ENCODE measurements at regions not wholly inside any gene's neighbourhood (a gene's known extent, or its start where the extent isn't known, plus 50 kb on each side); places are given as distances from the start of the nearest gene placed in this dataset.

DNA sequence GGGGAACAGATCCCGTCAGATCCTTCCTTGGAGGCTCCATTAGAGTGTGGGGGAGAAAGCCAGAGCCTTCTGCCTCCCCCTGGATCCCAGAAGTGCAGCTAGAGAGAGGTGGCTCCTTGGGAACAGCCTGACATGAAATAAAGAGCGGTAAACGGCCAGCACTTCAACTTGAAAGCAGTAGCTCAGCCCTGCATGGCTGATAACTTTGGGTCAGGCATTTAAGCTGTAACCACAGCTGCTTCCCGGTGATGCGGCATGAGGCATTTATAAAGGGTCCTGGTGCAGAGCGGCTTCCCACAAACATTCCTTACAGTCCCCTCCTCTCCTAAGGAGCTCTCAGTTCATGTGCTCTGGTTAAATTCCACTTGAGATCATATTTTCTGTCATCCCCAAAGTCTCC, 960.3 kb downstream of the VRK1 start:
- no peaks in the 10 kb centered on the region for H3K27me3 ChIP-seq (ENCODE audit: insufficient read depth, low read depth, low read length)
- no peak overlapping the region for H3K9ac ChIP-seq (ENCODE audit: low read length)
- H3F3A ChIP-seq (ENCODE audit: insufficient read depth, low read length, poor library complexity, severe bottlenecking) = no peaks in the 10 kb centered on the region
- H3K79me2 ChIP-seq (replicated peaks; ENCODE audit: insufficient read depth, low read length) = no peaks in the 10 kb centered on the region
- no peak overlapping the region for H3K27ac ChIP-seq (ENCODE audit: low read length)
- H3K9me3 ChIP-seq (ENCODE audit: low read length) = no peaks in the 10 kb centered on the region
- H3K4me2 ChIP-seq (ENCODE audit: low read length) = no peak overlapping the region
- H4K20me1 ChIP-seq (ENCODE audit: insufficient read depth) = no peaks in the 10 kb centered on the region
- no peaks in the 10 kb centered on the region for H3K36me3 ChIP-seq (ENCODE audit: insufficient read depth, low read length)
- H3K9me2 ChIP-seq (ENCODE audit: insufficient read depth, low read length) = no peaks in the 10 kb centered on the region
- no peak overlapping the region for H3K4me3 ChIP-seq (ENCODE audit: low read length)
- no peak overlapping the region for H2AFZ ChIP-seq (ENCODE audit: low read depth, low read length)
- TF ChIP-seq, protein P1, sequence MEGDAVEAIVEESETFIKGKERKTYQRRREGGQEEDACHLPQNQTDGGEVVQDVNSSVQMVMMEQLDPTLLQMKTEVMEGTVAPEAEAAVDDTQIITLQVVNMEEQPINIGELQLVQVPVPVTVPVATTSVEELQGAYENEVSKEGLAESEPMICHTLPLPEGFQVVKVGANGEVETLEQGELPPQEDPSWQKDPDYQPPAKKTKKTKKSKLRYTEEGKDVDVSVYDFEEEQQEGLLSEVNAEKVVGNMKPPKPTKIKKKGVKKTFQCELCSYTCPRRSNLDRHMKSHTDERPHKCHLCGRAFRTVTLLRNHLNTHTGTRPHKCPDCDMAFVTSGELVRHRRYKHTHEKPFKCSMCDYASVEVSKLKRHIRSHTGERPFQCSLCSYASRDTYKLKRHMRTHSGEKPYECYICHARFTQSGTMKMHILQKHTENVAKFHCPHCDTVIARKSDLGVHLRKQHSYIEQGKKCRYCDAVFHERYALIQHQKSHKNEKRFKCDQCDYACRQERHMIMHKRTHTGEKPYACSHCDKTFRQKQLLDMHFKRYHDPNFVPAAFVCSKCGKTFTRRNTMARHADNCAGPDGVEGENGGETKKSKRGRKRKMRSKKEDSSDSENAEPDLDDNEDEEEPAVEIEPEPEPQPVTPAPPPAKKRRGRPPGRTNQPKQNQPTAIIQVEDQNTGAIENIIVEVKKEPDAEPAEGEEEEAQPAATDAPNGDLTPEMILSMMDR (IDR thresholded peaks at IDR 0.05; ENCODE audit: poor library complexity, severe bottlenecking) = no peak
- TF ChIP-seq MXI1 (conservative IDR thresholded peaks at IDR 0.05; ENCODE audit: poor library complexity, severe bottlenecking) = no peak
- no peak for TF ChIP-seq EZH2 (IDR thresholded peaks at IDR 0.05; ENCODE audit: borderline replicate concordance, insufficient read depth, low read length, poor library complexity, severe bottlenecking)
- no peak for TF ChIP-seq SMC3 (conservative IDR thresholded peaks at IDR 0.05; ENCODE audit: poor library complexity)
- no peak for TF ChIP-seq TAF1 (IDR thresholded peaks at IDR 0.05; ENCODE audit: low read depth)
- TF ChIP-seq EP300 (conservative IDR thresholded peaks at IDR 0.05; ENCODE audit: poor library complexity, severe bottlenecking) = no peak
- no peak for TF ChIP-seq RAD21 (conservative IDR thresholded peaks at IDR 0.05)
- TF ChIP-seq, protein P2, sequence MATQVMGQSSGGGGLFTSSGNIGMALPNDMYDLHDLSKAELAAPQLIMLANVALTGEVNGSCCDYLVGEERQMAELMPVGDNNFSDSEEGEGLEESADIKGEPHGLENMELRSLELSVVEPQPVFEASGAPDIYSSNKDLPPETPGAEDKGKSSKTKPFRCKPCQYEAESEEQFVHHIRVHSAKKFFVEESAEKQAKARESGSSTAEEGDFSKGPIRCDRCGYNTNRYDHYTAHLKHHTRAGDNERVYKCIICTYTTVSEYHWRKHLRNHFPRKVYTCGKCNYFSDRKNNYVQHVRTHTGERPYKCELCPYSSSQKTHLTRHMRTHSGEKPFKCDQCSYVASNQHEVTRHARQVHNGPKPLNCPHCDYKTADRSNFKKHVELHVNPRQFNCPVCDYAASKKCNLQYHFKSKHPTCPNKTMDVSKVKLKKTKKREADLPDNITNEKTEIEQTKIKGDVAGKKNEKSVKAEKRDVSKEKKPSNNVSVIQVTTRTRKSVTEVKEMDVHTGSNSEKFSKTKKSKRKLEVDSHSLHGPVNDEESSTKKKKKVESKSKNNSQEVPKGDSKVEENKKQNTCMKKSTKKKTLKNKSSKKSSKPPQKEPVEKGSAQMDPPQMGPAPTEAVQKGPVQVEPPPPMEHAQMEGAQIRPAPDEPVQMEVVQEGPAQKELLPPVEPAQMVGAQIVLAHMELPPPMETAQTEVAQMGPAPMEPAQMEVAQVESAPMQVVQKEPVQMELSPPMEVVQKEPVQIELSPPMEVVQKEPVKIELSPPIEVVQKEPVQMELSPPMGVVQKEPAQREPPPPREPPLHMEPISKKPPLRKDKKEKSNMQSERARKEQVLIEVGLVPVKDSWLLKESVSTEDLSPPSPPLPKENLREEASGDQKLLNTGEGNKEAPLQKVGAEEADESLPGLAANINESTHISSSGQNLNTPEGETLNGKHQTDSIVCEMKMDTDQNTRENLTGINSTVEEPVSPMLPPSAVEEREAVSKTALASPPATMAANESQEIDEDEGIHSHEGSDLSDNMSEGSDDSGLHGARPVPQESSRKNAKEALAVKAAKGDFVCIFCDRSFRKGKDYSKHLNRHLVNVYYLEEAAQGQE (IDR thresholded peaks at IDR 0.05; ENCODE audit: borderline replicate concordance) = no peak
- no peak for TF ChIP-seq POLR2AphosphoS5 (IDR thresholded peaks at IDR 0.05)

DNA sequence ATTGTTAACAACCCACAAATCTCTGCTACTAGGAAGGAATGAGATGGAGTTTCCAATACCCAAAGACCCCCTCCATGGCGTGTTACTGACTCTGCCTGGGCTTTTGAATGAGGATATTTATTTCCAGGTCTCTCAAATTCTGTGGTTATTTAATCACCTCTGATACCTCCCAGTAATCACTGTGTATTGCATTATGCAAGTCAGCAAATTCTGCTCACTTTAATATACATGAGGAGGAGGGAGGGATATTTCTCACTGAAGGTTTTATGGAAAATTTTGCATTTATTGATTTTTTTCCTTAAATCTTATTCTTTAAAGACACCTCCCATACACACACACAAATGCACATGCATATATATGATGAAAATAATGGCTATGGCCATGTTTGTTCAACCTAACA, 962.9 kb downstream of the VRK1 start:
- no peak overlapping the region for H3K4me2 ChIP-seq (ENCODE audit: low read length)

More for the DNA sequence above, 962.9 kb downstream of the VRK1 start:
- TF ChIP-seq EP300 (conservative IDR thresholded peaks at IDR 0.05; ENCODE audit: poor library complexity, severe bottlenecking) (no peak), POLR2AphosphoS5 (IDR thresholded peaks at IDR 0.05) (no peak), SMC3 (conservative IDR thresholded peaks at IDR 0.05; ENCODE audit: poor library complexity) (no peak), MXI1 (conservative IDR thresholded peaks at IDR 0.05; ENCODE audit: poor library complexity, severe bottlenecking) (no peak), RAD21 (conservative IDR thresholded peaks at IDR 0.05) (no peak), TAF1 (IDR thresholded peaks at IDR 0.05; ENCODE audit: low read depth) (no peak), EZH2 (IDR thresholded peaks at IDR 0.05; ENCODE audit: borderline replicate concordance, insufficient read depth, low read length, poor library complexity, severe bottlenecking) (no peak)
- TF ChIP-seq, protein P2 (IDR thresholded peaks at IDR 0.05; ENCODE audit: borderline replicate concordance) = no peak
- TF ChIP-seq, protein P1 (IDR thresholded peaks at IDR 0.05; ENCODE audit: poor library complexity, severe bottlenecking) = no peak
- H3K4me3 ChIP-seq (ENCODE audit: low read length) = no peak overlapping the region
- H3K27ac ChIP-seq (ENCODE audit: low read length) = no peak overlapping the region
- H3F3A ChIP-seq (ENCODE audit: insufficient read depth, low read length, poor library complexity, severe bottlenecking) = no peaks in the 10 kb centered on the region
- no peaks in the 10 kb centered on the region for H4K20me1 ChIP-seq (ENCODE audit: insufficient read depth)
- H3K9me3 ChIP-seq (ENCODE audit: low read length) = no peaks in the 10 kb centered on the region
- H2AFZ ChIP-seq (ENCODE audit: low read depth, low read length) = no peak overlapping the region
- H3K27me3 ChIP-seq (ENCODE audit: insufficient read depth, low read depth, low read length) = no peaks in the 10 kb centered on the region
- H3K9ac ChIP-seq (ENCODE audit: low read length) = no peak overlapping the region
- no peaks in the 10 kb centered on the region for H3K36me3 ChIP-seq (ENCODE audit: insufficient read depth, low read length)
- no peaks in the 10 kb centered on the region for H3K9me2 ChIP-seq (ENCODE audit: insufficient read depth, low read length)
- no peaks in the 10 kb centered on the region for H3K79me2 ChIP-seq (replicated peaks; ENCODE audit: insufficient read depth, low read length)

All from neural cell (in vitro differentiated cells).